Epithelial cell of esophagus (primary cell): ENCODE measurements at regions not wholly inside any gene's neighbourhood (a gene's known extent, or its start where the extent isn't known, plus 50 kb on each side); places are given as distances from the start of the nearest gene placed in this dataset.
"Not testable (repeated sequence)": the region's sequence is repeated elsewhere in the genome, so short reads cannot be mapped to it uniquely, and the experiment has no call there.

Source experiments
- DNase-seq: peaks from one replicate; pipeline ENCODE4 v3.0.0; 2010; ENCODE audit warnings: low read depth
- H3K4me3 ChIP-seq: 2 replicates; pipeline ENCODE4 v1.5.1; 2011; ENCODE audit warnings: mild to moderate bottlenecking, low read length, control low read depth
- TF ChIP-seq, protein P1 (sequence below): IDR thresholded peaks from 2 replicates; pipeline ENCODE4 v1.5.1; 2011; ENCODE audit warnings: low read depth, mild to moderate bottlenecking, low read length, control low read depth, inconsistent platforms; ENCODE audit not compliant: insufficient read depth; ENCODE audit errors: missing control alignments

DNA sequence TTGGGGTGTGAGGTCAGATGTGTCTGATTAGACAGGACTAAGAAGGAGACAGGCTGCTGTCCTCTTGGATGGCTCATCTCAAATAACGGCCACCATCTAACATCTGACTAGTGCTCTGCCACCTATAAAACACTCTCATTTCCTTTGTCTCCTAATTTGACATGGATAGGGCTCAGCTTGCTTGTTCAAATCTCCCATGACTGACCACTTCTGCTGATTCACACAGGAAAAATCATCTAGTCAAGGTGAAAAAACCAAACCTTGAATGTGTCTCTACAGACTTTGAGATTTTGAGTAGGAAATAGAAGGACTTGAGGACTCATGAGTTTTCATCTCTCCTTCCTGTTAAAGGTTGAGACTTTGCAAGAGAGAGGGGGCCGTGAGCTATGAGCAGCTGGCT lies 150.6 kb downstream of the IER5 start:
- no peak overlapping the region for H3K4me3 ChIP-seq
- TF ChIP-seq, protein P1, sequence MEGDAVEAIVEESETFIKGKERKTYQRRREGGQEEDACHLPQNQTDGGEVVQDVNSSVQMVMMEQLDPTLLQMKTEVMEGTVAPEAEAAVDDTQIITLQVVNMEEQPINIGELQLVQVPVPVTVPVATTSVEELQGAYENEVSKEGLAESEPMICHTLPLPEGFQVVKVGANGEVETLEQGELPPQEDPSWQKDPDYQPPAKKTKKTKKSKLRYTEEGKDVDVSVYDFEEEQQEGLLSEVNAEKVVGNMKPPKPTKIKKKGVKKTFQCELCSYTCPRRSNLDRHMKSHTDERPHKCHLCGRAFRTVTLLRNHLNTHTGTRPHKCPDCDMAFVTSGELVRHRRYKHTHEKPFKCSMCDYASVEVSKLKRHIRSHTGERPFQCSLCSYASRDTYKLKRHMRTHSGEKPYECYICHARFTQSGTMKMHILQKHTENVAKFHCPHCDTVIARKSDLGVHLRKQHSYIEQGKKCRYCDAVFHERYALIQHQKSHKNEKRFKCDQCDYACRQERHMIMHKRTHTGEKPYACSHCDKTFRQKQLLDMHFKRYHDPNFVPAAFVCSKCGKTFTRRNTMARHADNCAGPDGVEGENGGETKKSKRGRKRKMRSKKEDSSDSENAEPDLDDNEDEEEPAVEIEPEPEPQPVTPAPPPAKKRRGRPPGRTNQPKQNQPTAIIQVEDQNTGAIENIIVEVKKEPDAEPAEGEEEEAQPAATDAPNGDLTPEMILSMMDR: no peak

DNA sequence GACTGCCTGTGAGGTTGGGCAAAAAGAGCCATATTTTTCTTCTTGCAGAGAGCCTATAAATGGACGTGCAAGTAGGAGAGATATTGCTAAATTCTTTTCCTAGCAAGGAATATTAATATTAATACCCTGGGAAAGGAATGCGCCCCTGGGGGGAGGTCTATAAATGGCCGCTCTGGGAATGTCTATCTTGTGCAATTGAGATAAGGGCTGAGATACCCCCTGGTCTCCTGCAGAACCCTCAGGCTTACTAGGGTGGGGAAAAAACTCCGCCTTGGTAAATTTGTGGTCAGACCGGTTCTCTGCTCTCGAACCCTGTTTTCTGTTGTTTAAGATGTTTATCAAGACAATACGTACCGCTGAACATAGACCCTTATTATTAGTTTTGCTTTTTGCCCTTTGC lies 157.8 kb downstream of the IER5 start:
- H3K4me3 ChIP-seq, DNase-seq: not testable (repeated sequence)

More for the DNA sequence above, 150.6 kb downstream of the IER5 start:
- DNase-seq: peak; percentile 22

DNA sequence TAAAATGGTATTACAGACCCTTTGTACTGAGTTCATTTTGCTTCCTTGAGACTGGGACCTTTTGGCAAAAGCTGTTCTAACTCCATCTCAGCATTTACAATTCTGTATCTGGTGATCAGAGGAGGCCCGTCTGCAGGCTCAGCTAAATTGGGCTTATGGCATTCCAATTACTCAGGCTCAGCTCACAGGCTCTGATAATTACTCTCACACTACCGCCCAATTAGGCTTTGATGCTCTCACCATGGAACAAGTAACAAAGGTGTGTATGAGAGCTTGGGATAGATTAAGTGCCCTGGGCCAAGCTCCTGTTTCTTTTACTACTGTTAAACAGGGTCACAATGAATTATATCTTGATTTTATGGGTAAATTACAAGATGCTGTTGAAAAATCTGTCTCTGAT lies 159.9 kb downstream of the IER5 start:
- H3K4me3 ChIP-seq, DNase-seq: not testable (repeated sequence)

DNA sequence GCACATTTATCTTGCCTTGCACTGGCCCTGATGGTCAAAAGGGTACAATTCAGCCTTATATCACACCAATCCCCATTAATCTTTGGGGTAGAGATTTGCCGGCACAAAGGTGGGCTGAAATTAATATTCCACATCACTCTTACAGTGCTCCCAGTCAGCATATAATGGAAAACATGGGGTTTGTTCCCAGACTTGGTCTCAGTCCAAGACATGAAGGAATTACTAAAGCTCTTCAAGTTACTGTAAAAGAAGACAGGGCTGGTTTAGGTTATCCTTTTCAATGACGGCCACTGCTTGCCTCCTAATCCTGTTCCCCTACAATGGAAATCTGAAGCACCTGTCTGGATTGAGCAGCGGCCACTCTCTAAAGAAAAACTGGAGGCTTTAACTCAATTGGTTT lies 160.7 kb downstream of the IER5 start:
- TF ChIP-seq, protein P1: no peak
- no peak for DNase-seq
- H3K4me3 ChIP-seq: no peak overlapping the region

DNA sequence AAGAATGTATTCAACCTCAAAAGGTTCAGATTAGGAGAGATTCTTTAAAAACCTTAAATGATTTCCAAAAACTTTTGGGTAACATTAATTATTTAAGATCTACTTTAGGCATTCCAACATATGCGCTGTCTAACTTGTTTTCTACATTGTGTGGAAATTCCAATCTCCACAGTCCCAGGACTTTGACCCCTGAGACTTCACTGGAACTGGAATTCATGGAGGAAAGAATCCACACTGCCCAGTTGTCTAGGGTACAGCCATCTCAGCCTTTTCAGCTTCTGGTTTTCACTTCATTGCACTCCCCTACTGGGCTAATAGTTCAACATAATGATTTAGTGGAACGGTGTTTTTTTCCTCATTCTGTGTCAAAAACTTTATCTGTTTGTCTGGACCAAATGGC lies 161.5 kb downstream of the IER5 start:
- no peak for DNase-seq
- TF ChIP-seq, protein P1: no peak
- H3K4me3 ChIP-seq: no peak overlapping the region

DNA sequence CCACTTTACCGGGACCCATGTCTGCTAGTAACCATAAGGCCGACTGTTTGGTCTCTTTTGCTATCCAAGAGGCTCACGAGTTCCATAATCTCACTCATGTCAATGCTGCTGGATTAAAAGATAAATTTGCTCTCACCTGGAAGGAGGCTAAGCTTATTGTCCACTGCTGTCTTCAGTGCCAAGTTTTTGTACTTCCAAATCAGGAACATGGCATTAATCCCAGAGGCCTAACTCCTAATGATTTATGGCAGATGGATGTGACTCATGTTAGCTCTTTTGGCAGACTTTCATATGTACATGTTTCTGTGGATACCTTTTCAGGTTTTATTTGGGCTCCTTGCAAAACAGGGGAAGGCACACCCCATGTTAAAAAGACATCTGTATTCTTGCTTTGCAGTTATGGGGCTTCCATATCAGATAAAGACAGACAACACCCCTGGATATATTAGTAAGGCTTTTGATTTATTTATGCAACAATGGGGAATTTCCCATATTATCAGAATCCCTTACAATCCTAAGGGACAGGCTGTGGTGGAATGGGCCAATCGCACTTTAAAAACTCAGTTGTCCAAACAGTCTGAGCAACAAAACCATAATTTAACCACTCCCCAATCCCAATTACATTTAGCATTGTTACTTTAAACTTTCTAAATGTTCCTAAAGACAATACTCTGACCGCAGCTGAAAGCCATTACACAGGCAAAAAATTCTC lies 162.7 kb downstream of the IER5 start:
- TF ChIP-seq, protein P1: no peak
- H3K4me3 ChIP-seq: no peak overlapping the region
- DNase-seq: peak; percentile 77

DNA sequence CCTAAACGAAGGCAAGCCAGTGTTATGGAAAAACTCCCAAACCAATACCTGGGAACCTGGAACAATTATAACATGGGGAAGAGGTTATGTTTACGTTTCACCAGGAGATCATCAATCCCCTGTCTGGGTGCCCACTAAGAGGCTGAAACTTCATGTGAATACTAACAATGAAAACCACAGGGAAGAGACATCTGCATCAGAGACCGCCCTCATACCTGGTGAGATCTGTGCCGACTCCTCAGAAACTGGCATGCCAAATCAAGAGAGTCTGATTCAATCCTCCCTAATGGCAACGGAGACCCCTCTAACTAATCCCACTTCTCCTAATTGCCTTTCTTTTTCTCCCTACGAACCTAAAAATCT lies 163.2 kb downstream of the IER5 start:
- TF ChIP-seq, protein P1: no peak
- DNase-seq: no peak
- H3K4me3 ChIP-seq: no peak overlapping the region

DNA sequence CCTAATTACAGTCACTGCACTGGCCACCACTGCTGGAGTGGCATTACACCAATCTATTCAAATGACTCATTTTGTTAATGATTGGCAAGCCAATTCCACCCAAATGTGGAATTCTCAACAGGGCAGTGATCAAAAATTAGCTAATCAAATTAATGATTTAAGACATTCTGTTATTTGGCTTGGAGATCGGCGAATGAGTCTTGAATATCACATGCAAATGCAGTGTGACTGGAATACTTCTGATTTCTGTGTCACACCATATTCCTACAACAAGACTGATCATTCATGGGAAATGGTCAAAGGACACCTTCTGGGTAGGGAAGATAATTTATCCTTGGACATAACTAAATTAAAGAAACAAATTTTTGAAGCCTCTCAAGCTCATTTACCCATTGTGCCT lies 165.1 kb downstream of the IER5 start:
- H3K4me3 ChIP-seq, DNase-seq: not testable (repeated sequence)
